Hepatocyte (in vitro differentiated cells): ENCODE measurements at regions not wholly inside any gene's neighbourhood (a gene's known extent, or its start where the extent isn't known, plus 50 kb on each side); places are given as distances from the start of the nearest gene placed in this dataset.

ENCODE experiments used
- EZH2 ChIP-seq: fragments of 200-600 bp; sonication (generic); IDR thresholded peaks from 2 replicates; pipeline ENCODE4 v1.6.1; 2016; ENCODE audit warnings: antibody characterized with exemption, mild to moderate bottlenecking, borderline replicate concordance
- EZH2phosphoT487 ChIP-seq: fragments of 200-600 bp; sonication (generic); IDR thresholded peaks from one replicate; pipeline ENCODE4 v1.6.1; 2018; ENCODE audit warnings: antibody characterized with exemption, mild to moderate bottlenecking, low read depth, moderate library complexity; ENCODE audit not compliant: unreplicated experiment, severe bottlenecking
- TF ChIP-seq, protein P1 (sequence below): fragments of 200-600 bp; sonication (generic); IDR thresholded peaks from 2 replicates; pipeline ENCODE4 v1.5.1; 2016; ENCODE audit warnings: antibody characterized with exemption, mild to moderate bottlenecking; ENCODE audit not compliant: poor library complexity

GRCh38 chr10:78166261-78166660 lies 132.6 kb downstream of the RPS24 start:
- TF ChIP-seq, protein P1, sequence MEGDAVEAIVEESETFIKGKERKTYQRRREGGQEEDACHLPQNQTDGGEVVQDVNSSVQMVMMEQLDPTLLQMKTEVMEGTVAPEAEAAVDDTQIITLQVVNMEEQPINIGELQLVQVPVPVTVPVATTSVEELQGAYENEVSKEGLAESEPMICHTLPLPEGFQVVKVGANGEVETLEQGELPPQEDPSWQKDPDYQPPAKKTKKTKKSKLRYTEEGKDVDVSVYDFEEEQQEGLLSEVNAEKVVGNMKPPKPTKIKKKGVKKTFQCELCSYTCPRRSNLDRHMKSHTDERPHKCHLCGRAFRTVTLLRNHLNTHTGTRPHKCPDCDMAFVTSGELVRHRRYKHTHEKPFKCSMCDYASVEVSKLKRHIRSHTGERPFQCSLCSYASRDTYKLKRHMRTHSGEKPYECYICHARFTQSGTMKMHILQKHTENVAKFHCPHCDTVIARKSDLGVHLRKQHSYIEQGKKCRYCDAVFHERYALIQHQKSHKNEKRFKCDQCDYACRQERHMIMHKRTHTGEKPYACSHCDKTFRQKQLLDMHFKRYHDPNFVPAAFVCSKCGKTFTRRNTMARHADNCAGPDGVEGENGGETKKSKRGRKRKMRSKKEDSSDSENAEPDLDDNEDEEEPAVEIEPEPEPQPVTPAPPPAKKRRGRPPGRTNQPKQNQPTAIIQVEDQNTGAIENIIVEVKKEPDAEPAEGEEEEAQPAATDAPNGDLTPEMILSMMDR = no peak
- no peak for TF ChIP-seq EZH2
- no peak for TF ChIP-seq EZH2phosphoT487
